Right lobe of liver (tissue), 6 donors: ENCODE measurements at regions not wholly inside any gene's neighbourhood (a gene's known extent, or its start where the extent isn't known, plus 50 kb on each side); places are given as distances from the start of the nearest gene placed in this dataset.

Experiments
- ATAC-seq, 4 donors: fragments of 200-7000 bp; cut with Tn5 transposase; one replicate each; pipeline ENCODE4 v1.9.1; 2020; ENCODE audit warnings: mild to moderate bottlenecking in 4 of 4, moderate library complexity in 4 of 4
- DNase-seq, 3 donors: peaks; one replicate each; pipeline ENCODE4 v3.0.0-alpha.2; 2020
- H3K27ac ChIP-seq, 3 donors: fragments of 200-600 bp; one replicate each; pipeline ENCODE4 v1.8.0; 2022
- H3K27me3 ChIP-seq, 2 donors: fragments of 200-600 bp; one replicate each; pipeline ENCODE4 v1.8.0; 2022
- H3K36me3 ChIP-seq, 4 donors: fragments of 200-600 bp; sonication (generic) in 1 of 4; one replicate each; pipeline versions ENCODE4 v1.5.1 to v1.8.0; 2017 to 2022; ENCODE audit warnings: control low read depth in 1 of 4
- H3K4me1 ChIP-seq, 4 donors: fragments of 200-600 bp; sonication (generic) in 1 of 4; one replicate each; pipeline versions ENCODE4 v1.5.1 to v1.8.0; 2017 to 2022; ENCODE audit warnings: control low read depth in 1 of 4
- H3K4me3 ChIP-seq, 3 donors: fragments of 200-600 bp; one replicate each; pipeline ENCODE4 v1.8.0; 2022
- H3K9me3 ChIP-seq, 4 donors: fragments of 200-600 bp; sonication (generic) in 1 of 4; one replicate each; pipeline versions ENCODE4 v1.5.1 to v1.8.0; 2017 to 2022; ENCODE audit warnings: control low read depth in 1 of 4
- POLR2A ChIP-seq: fragments of 450-650 bp; IDR thresholded peaks from one replicate; pipeline ENCODE4 v1.6.1; 2017; ENCODE audit warnings: antibody characterized with exemption, mild to moderate bottlenecking
- WGBS: methylation state at CpG from one replicate; pipeline ENCODE4 v1.1.6; 2018; ENCODE audit warnings: low coverage, low lambda C conversion rate; ENCODE audit not compliant: insufficient coverage; ENCODE audit errors: missing lambda C conversion rate; 5-methylcytosine and 5-hydroxymethylcytosine counted together
- intact Hi-C, 2 donors: fragments of 100-400 bp; cut with DNase I; formaldehyde crosslinking; loops; one replicate each; pipeline versions ENCODE4 v1.11.2 to v1.14.1; 2022
- TF ChIP-seq, protein P1 (sequence below), 4 donors: fragments of 200-600 bp in 3 of 4; fragments of 450-650 bp in 1 of 4; IDR thresholded peaks; one replicate each; pipeline versions ENCODE4 v1.5.1 to v1.8.0; 2016 to 2022; ENCODE audit warnings: antibody characterized with exemption in 4 of 4, mild to moderate bottlenecking in 2 of 4
- donor health status: DM: no; HTN: yes; CAD: no.
- donor health status: DM: no; HTN: no; CAD: no.
- donor health status: DM: no; HTN: no; CAD: no.
- donor health status: DM: no; HTN: yes; CAD: no.
- donor health status: DM: no; HTN: yes; CAD: no.

DNA sequence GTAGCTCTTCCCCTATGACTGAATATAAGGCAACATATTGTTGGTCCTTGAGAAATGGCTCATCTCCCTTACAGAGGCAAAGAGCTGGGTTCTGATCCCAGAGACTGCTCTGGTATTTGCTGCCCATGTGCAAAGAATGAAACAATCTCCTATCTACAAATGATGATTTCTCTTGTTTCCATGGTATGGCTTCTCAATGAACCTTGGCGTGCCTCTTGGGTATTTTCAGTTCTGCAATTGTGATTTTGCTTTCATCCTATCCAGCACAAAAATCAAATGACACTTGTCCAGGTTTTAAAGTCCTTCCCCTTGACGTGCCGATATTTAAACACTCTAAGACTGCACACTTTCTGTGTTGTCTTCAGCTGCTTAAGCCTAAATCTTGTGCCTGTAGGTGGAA is 109.8 kb upstream of the NR2F2 start:
- Histone ChIP-seq H3K27me3 (no peaks in the 10 kb centered on the region), H3K27ac (no peak overlapping the region), H3K4me3 (no peak overlapping the region), H3K9me3 (no peaks in the 10 kb centered on the region), H3K4me1 (peaks cover 0 to 9% (median 3%) of the 10 kb centered on the region in 4 donors), H3K36me3 (no peaks in the 10 kb centered on the region)
- intact Hi-C loops = no loop called here
- ATAC-seq (no peak), DNase-seq (no peak)
- WGBS = 95% methylated on average over 2 of the region's 3 CpGs
- no peak for TF ChIP-seq POLR2A
- TF ChIP-seq, protein P1, sequence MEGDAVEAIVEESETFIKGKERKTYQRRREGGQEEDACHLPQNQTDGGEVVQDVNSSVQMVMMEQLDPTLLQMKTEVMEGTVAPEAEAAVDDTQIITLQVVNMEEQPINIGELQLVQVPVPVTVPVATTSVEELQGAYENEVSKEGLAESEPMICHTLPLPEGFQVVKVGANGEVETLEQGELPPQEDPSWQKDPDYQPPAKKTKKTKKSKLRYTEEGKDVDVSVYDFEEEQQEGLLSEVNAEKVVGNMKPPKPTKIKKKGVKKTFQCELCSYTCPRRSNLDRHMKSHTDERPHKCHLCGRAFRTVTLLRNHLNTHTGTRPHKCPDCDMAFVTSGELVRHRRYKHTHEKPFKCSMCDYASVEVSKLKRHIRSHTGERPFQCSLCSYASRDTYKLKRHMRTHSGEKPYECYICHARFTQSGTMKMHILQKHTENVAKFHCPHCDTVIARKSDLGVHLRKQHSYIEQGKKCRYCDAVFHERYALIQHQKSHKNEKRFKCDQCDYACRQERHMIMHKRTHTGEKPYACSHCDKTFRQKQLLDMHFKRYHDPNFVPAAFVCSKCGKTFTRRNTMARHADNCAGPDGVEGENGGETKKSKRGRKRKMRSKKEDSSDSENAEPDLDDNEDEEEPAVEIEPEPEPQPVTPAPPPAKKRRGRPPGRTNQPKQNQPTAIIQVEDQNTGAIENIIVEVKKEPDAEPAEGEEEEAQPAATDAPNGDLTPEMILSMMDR (IDR thresholded peaks at IDR 0.05) = no peak

DNA sequence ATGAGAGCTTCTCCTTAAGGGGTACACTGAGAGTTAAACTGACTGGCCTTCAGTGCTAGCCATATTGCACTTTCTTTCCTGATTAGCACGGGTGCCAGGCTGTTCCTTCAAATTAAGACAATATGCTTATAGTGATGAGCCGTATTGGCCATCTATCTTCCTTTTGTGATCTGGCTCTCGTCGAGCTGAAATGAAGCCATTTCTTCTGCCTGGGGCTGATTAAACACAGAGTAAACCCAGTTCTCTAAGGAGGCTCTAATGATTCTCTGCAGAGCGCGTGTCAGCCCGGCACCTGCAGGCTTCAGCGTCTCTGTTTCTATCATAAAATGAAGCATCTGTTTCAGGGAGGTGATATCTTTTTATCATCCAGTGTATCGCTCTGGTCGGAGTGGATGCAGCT is 107.5 kb upstream of the NR2F2 start:
- peaks cover 0 to 14% (median 7%) of the 10 kb centered on the region in 4 donors for H3K4me1 ChIP-seq
- no peak for TF ChIP-seq POLR2A
- TF ChIP-seq, protein P1 (IDR thresholded peaks at IDR 0.05) = no peak
- no peaks in the 10 kb centered on the region for H3K27me3 ChIP-seq
- intact Hi-C loops = no loop called here
- DNase-seq = no peak
- ATAC-seq = no peak
- H3K36me3 ChIP-seq = no peaks in the 10 kb centered on the region
- no peak overlapping the region for H3K4me3 ChIP-seq
- no peak overlapping the region for H3K27ac ChIP-seq
- H3K9me3 ChIP-seq = no peaks in the 10 kb centered on the region
- 79% methylated on average over 10 of the region's 10 CpGs for WGBS

DNA sequence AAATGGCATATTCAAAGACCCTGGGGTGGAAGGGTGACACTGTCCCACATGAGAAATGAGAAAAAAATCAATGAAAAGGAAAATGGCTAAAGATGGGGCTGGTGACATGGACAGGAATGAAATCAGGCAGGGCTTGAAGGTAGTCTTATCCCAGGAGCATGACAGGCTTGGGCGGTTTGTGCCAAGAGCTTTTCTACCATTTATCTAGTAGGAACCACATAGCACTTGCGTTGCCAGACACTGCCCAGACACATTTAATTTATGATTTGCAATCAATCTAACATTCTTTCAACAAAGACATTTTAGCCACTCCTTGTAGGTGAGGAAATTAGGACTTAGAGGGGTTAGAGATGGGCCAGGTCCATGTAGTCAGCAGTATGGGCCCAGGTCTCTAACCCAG is 106.6 kb upstream of the NR2F2 start:
- DNase-seq (no peak), ATAC-seq (no peak)
- TF ChIP-seq, protein P1 (IDR thresholded peaks at IDR 0.05) = no peak
- TF ChIP-seq POLR2A = no peak
- no peak overlapping the region for H3K4me3 ChIP-seq
- intact Hi-C loops = no loop called here
- no peaks in the 10 kb centered on the region for H3K27me3 ChIP-seq
- H3K36me3 ChIP-seq = no peaks in the 10 kb centered on the region
- no peaks in the 10 kb centered on the region for H3K9me3 ChIP-seq
- 100% methylated on average over 2 of the region's 2 CpGs for WGBS
- H3K27ac ChIP-seq = no peak overlapping the region
- peaks cover 0 to 14% (median 7%) of the 10 kb centered on the region in 4 donors for H3K4me1 ChIP-seq

DNA sequence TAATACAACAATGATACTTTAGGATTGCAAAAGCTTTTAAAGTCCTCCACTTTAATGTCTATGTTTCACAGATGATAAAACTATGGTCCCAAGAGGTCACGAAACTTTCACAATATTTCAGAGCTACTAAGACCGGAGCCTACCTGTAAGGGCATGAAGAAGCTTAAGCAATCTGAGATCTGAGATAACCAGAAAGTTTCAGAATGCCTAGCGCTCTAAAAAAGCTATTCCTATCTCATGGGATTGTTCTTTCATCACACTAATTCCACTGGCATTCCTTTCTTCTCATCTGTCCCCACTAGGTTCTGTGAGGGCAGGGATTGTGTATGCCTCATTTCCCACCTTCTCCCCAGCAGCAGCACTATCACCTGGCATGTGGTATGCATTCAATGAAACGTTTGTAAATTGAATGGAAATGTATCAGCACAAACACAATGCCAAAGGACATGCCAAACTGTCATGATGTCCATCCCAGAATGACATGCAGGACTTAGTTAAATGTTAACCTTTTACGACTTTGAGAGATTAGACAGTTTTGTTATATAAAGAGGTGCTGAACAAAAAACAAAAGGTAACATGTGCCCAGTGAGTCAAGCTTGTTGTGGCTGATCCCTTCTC is 104.7 kb upstream of the NR2F2 start:
- 20% methylated on average over 5 of the region's 5 CpGs for WGBS
- TF ChIP-seq, protein P1 (IDR thresholded peaks at IDR 0.05) = no peak
- TF ChIP-seq POLR2A = no peak
- Histone ChIP-seq H3K27ac (peak overlapping the region in 1 of 3 donors; percentile 68), H3K27me3 (no peaks in the 10 kb centered on the region), H3K9me3 (no peaks in the 10 kb centered on the region), H3K4me1 (peaks cover 0 to 14% (median 7%) of the 10 kb centered on the region in 4 donors), H3K36me3 (no peaks in the 10 kb centered on the region), H3K4me3 (no peak overlapping the region)
- peak; percentile 70 to 92 (median 86) for ATAC-seq
- intact Hi-C loops = no loop called here
- no peak for DNase-seq
